IMR-90 (cell line): ENCODE measurements at regions not wholly inside any gene's neighbourhood (a gene's known extent, or its start where the extent isn't known, plus 50 kb on each side); places are given as distances from the start of the nearest gene placed in this dataset.
A peak's percentile ranks its signal among the peaks of the same experiment; 100 is the strongest.

Source experiments
- ATAC-seq: fragments of 200-7000 bp; cut with Tn5 transposase; 2 replicates; pipeline ENCODE4 v1.9.1; 2020; ENCODE audit warnings: low read depth, mild to moderate bottlenecking, moderate library complexity
- BruUV-seq: library from RNA; stranded (reverse); fragments of 400-500 nt; replicated peaks from 2 replicates; lab custom pipeline; 2021; lab: Mats Ljungman, UMichigan
- CTCF ChIA-PET: fragments of 300-600 bp; formaldehyde crosslinking; extraction: SDS; loops from one replicate; lab custom pipeline; 2021; ENCODE audit warnings: antibody characterized with exemption; lab: Yijun Ruan, JAX
- POLR2A ChIA-PET: fragments of 300-600 bp; sonication (Branson Sonifier 250); formaldehyde crosslinking; loops from one replicate; lab custom pipeline; 2022; ENCODE audit warnings: antibody characterized with exemption; ENCODE audit not compliant: unreplicated experiment; lab: Charles Lee
- DNase-seq: peaks from one replicate; pipeline ENCODE4 v3.0.0; 2013
- H2AFZ ChIP-seq: replicated peaks from 2 replicates; pipeline ENCODE3; 2013; ENCODE audit warnings: low read length, mild to moderate bottlenecking; ENCODE audit not compliant: poor library complexity
- H2AK5ac ChIP-seq: 2 replicates; pipeline ENCODE4 v1.6.1; 2013; ENCODE audit warnings: low read depth, low read length, inconsistent platforms
- H2AK9ac ChIP-seq: replicated peaks from 2 replicates; pipeline ENCODE3; 2013; ENCODE audit warnings: mild to moderate bottlenecking, low read depth, low read length, moderate library complexity; ENCODE audit not compliant: poor library complexity
- H2BK120ac ChIP-seq: 2 replicates; pipeline ENCODE4 v1.6.1; 2013; ENCODE audit warnings: low read depth, low read length, inconsistent platforms
- H2BK15ac ChIP-seq: 3 replicates; pipeline ENCODE4 v1.6.1; 2013; ENCODE audit warnings: low read depth, low read length, inconsistent platforms
- H2BK20ac ChIP-seq: 2 replicates; pipeline ENCODE4 v1.6.1; 2013; ENCODE audit warnings: low read depth, mild to moderate bottlenecking, inconsistent platforms, low read length, moderate library complexity
- H2BK5ac ChIP-seq: 2 replicates; pipeline ENCODE4 v1.6.1; 2013; ENCODE audit warnings: mild to moderate bottlenecking, low read depth, low read length, inconsistent platforms; ENCODE audit not compliant: poor library complexity, severe bottlenecking
- H3K14ac ChIP-seq: replicated peaks from 2 replicates; pipeline ENCODE4 v1.6.1; 2013; ENCODE audit warnings: low read depth, low read length, inconsistent platforms
- H3K18ac ChIP-seq: 2 replicates; pipeline ENCODE4 v1.6.1; 2013; ENCODE audit warnings: low read depth, low read length, control low read depth
- H3K23ac ChIP-seq: 2 replicates; pipeline ENCODE4 v1.6.1; 2013; ENCODE audit warnings: low read depth, low read length, inconsistent platforms
- H3K27ac ChIP-seq: 2 replicates; pipeline ENCODE4 v1.5.1; 2013; ENCODE audit warnings: mild to moderate bottlenecking, control low read depth, low read length; ENCODE audit not compliant: insufficient read depth
- H3K27me3 ChIP-seq: 2 replicates; pipeline ENCODE4 v1.6.1; 2013; ENCODE audit warnings: low read length; ENCODE audit not compliant: control insufficient read depth, insufficient read depth
- H3K36me3 ChIP-seq: 2 replicates; pipeline ENCODE4 v1.6.1; 2013; ENCODE audit warnings: low read length, mixed read lengths; ENCODE audit not compliant: control insufficient read depth, insufficient read depth
- H3K4ac ChIP-seq: 2 replicates; pipeline ENCODE4 v1.6.1; 2013; ENCODE audit warnings: low read depth, low read length, inconsistent platforms
- H3K4me1 ChIP-seq: 2 replicates; pipeline ENCODE4 v1.6.1; 2013; ENCODE audit warnings: low read length, mixed read lengths; ENCODE audit not compliant: control insufficient read depth, insufficient read depth
- H3K4me2 ChIP-seq: 2 replicates; pipeline ENCODE4 v1.6.1; 2013; ENCODE audit warnings: low read depth, mild to moderate bottlenecking, control low read depth, low read length, moderate library complexity
- H3K4me3 ChIP-seq: 2 replicates; pipeline ENCODE4 v1.5.1; 2013; ENCODE audit warnings: low read depth, mild to moderate bottlenecking, control low read depth, low read length, moderate library complexity; ENCODE audit not compliant: insufficient read depth
- H3K56ac ChIP-seq: 2 replicates; pipeline ENCODE4 v1.6.1; 2013; ENCODE audit warnings: low read length, inconsistent platforms; ENCODE audit not compliant: insufficient read depth; ENCODE audit errors: extremely low read depth
- H3K79me1 ChIP-seq, 2 experiments: 2 replicates each; pipeline ENCODE4 v1.6.1; 2013; ENCODE audit warnings: low read length in 2 of 2, inconsistent platforms in 1 of 2, low read depth in 1 of 2
- H3K9ac ChIP-seq: 2 replicates; pipeline ENCODE4 v1.6.1; 2013; ENCODE audit warnings: low read depth, low read length, control low read depth
- H3K9me1 ChIP-seq: 2 replicates; pipeline ENCODE4 v1.6.1; 2013; ENCODE audit warnings: low read length, inconsistent platforms; ENCODE audit not compliant: insufficient read depth
- H3K9me3 ChIP-seq: 2 replicates; pipeline ENCODE4 v1.6.1; 2013; ENCODE audit warnings: low read length; ENCODE audit not compliant: control insufficient read depth, insufficient read depth
- H4K20me1 ChIP-seq: 2 replicates; pipeline ENCODE4 v1.6.1; 2013; ENCODE audit warnings: low read length, inconsistent platforms; ENCODE audit not compliant: insufficient read depth
- H4K5ac ChIP-seq: 2 replicates; pipeline ENCODE4 v1.6.1; 2013; ENCODE audit warnings: mild to moderate bottlenecking, low read depth, low read length, control low read depth
- H4K8ac ChIP-seq, 2 experiments: 2 replicates each; pipeline ENCODE4 v1.6.1; 2013; ENCODE audit warnings: low read depth in 2 of 2, low read length in 2 of 2, control low read depth in 1 of 2, inconsistent platforms in 1 of 2
- H4K91ac ChIP-seq: 2 replicates; pipeline ENCODE4 v1.6.1; 2013; ENCODE audit warnings: low read depth, low read length, inconsistent platforms; ENCODE audit not compliant: insufficient read depth
- BHLHE40 ChIP-seq: fragments of 150-350 bp; IDR thresholded peaks from 2 replicates; pipeline ENCODE4 v1.6.1; 2016; ENCODE audit warnings: mild to moderate bottlenecking, low read depth, low read length
- CEBPB ChIP-seq: IDR thresholded peaks from 2 replicates; pipeline ENCODE4 v1.6.1; 2012; ENCODE audit warnings: low read depth, low read length, improper control_type of control experiment
- RFX5 ChIP-seq: IDR thresholded peaks from 2 replicates; pipeline ENCODE4 v1.8.0; 2012; ENCODE audit warnings: low read depth, mild to moderate bottlenecking, low read length, moderate library complexity
- WGBS, 2 experiments: methylation state at CpG; one replicate each; pipeline versions ENCODE4 v1.1.5 to v1.1.7; 2013; ENCODE audit warnings: missing lambda C conversion rate in 2 of 2; ENCODE audit not compliant: insufficient read length in 1 of 2; ENCODE audit errors: extremely low coverage in 2 of 2; 5-methylcytosine and 5-hydroxymethylcytosine counted together
- dilution Hi-C: fragments of 300-500 bp; cut with HindIII; formaldehyde crosslinking; loops from one replicate; pipeline ENCODE4 v1.14.3; 2018; ENCODE audit warnings: low sequenced_read_pairs; ENCODE audit not compliant: unreplicated experiment
- in situ Hi-C: fragments of 300-500 bp; cut with MboI; formaldehyde crosslinking; loops from 3 replicates; pipeline ENCODE4 v1.14.3; 2019; ENCODE audit warnings: low sequenced_read_pairs, inconsistent platforms, mixed read lengths
- intact Hi-C: fragments of 100-400 bp; cut with micrococcal nuclease; formaldehyde crosslinking; loops from 2 replicates; pipeline ENCODE4 v1.10.0; 2022
- TF ChIP-seq, protein P1 (sequence below): fragments of 150-350 bp; IDR thresholded peaks from 2 replicates; pipeline ENCODE4 v1.6.1; 2016; ENCODE audit warnings: low read depth, mild to moderate bottlenecking, low read length, moderate library complexity, borderline replicate concordance

DNA sequence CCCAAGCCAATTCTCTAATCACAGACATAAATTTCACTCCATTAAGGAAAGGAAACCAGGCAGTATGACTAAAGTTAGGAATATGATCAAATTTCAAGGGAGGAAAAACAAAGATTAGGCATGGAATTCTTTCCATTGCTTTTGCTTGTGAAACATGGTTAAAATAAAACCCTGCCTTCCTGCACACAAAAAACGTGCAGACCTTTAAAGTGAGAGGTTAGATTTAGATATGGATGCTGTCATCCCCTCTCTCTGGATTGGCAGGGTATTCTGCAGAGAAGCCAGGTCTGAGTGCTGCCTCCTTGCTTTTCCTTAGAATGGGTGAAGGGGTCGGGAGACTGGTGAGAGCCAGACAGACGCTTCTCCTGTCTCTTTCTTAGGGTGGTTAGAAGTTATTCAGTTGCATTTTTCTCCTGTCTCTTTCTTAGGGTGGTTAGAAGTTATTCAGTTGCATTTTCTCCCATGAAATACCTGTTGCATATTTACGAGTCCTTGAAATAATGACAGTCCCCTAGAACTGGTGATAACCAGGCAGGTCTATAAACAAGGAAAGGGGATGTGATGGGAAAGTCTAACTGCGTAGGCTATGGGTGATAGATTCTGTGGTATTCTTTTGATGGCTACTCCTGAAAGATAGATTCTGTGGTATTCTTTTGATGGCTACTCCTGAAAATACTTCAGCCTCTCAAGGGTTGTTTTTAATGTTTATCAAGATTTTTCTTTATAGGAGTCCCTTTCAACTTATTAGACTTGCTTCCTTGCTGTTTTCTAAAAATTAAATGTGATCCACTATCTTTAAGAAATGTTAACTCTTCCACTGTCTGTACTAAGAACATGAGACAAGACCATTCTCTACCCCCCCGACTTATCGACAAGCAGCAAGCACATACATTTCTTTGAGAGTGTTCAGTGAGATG lies 163.6 kb downstream of the SPRY1 start:
- BruUV-seq = no TSS peak
- Histone ChIP-seq H3K36me3 (no peaks in the 10 kb centered on the region), H3K27me3 (no peaks in the 10 kb centered on the region), H3K18ac (peak overlapping the region; percentile 78), H3K4me1 (peaks cover 23% of the 10 kb centered on the region), H2AK5ac (no peak overlapping the region), H3K4ac (peak overlapping the region; percentile 67; the same call in 1 of the 2 replicates), H3K4me3 (no peak overlapping the region), H3K14ac (0 out of 2 replicates have a peak overlapping the region, but pooled peaks have one; percentile 32), H4K5ac (peak overlapping the region; percentile 44; the same call in 1 of the 2 replicates), H3K79me1 (no peaks in the 10 kb centered on the region), H3K9me1 (peaks cover 10% of the 10 kb centered on the region), H2AFZ (peak overlapping the region; percentile 82), H2AK9ac (no peak overlapping the region), H2BK120ac (peak overlapping the region; percentile 88), H3K56ac (no peak overlapping the region), H3K9ac (peak overlapping the region; percentile 25; the same call in 1 of the 2 replicates), H2BK5ac (peak overlapping the region; percentile 49), H3K4me2 (peak overlapping the region; percentile 72), H4K91ac (peak overlapping the region; percentile 62), H2BK20ac (peak overlapping the region; percentile 83), H3K27ac (peak overlapping the region; percentile 80; the same call in 1 of the 2 replicates), H4K8ac (peak overlapping the region; percentile 33 to 67; a peak in 2 of 4 replicates), H3K23ac (peak overlapping the region; percentile 37; the same call in 1 of the 2 replicates), H3K9me3 (no peaks in the 10 kb centered on the region), H4K20me1 (no peaks in the 10 kb centered on the region), H2BK15ac (0 out of 3 replicates have a peak overlapping the region, but pooled peaks have one; percentile 16)
- DNase-seq (peak; percentile 61), ATAC-seq (peak; percentile 60)
- WGBS, 2 experiments = no CpG with 5 or more reads among the region's 7 CpGs
- POLR2A ChIA-PET = no interaction called here
- dilution Hi-C loops (no loop called here), in situ Hi-C loops (no loop called here), intact Hi-C loops (loop anchor here (5.0 to 10.0 kb wide), 3 partner anchors 102 to 552 kb away; no protein-coding TSS in a partner anchor)
- peak; percentile 76; the same call in 1 of the 2 replicates for TF ChIP-seq BHLHE40
- no peak for TF ChIP-seq RFX5
- TF ChIP-seq, protein P1, sequence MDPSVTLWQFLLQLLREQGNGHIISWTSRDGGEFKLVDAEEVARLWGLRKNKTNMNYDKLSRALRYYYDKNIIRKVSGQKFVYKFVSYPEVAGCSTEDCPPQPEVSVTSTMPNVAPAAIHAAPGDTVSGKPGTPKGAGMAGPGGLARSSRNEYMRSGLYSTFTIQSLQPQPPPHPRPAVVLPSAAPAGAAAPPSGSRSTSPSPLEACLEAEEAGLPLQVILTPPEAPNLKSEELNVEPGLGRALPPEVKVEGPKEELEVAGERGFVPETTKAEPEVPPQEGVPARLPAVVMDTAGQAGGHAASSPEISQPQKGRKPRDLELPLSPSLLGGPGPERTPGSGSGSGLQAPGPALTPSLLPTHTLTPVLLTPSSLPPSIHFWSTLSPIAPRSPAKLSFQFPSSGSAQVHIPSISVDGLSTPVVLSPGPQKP = no peak
- peak; percentile 31; the same call in 1 of the 2 replicates for TF ChIP-seq CEBPB
- CTCF ChIA-PET = no interaction called here
